Hepatocyte (in vitro differentiated cells): ENCODE measurements at regions not wholly inside any gene's neighbourhood (a gene's known extent, or its start where the extent isn't known, plus 50 kb on each side); places are given as distances from the start of the nearest gene placed in this dataset.

ENCODE experiments used
- DNase-seq: peaks from one replicate; pipeline ENCODE4 v3.0.0-alpha.2; 2016; ENCODE audit warnings: low spot score
- H2AFZ ChIP-seq: fragments of 200-600 bp; sonication (generic); 2 replicates; pipeline ENCODE4 v1.6.0; 2016; ENCODE audit warnings: antibody characterized with exemption, mild to moderate bottlenecking
- H3K27ac ChIP-seq: fragments of 200-600 bp; sonication (generic); 2 replicates; pipeline ENCODE4 v1.5.1; 2016; ENCODE audit warnings: mild to moderate bottlenecking
- H3K27me3 ChIP-seq: fragments of 200-600 bp; sonication (generic); 2 replicates; pipeline ENCODE4 v1.6.1; 2016
- H3K36me3 ChIP-seq: fragments of 200-600 bp; sonication (generic); replicated peaks from 2 replicates; pipeline ENCODE4 v1.5.1; 2016; ENCODE audit warnings: low read depth; ENCODE audit not compliant: insufficient read depth
- H3K4me1 ChIP-seq: fragments of 200-600 bp; sonication (generic); 2 replicates; pipeline ENCODE4 v1.5.1; 2016; ENCODE audit warnings: mild to moderate bottlenecking, moderate library complexity; ENCODE audit not compliant: insufficient read depth
- H3K4me2 ChIP-seq: fragments of 200-600 bp; sonication (generic); 2 replicates; pipeline ENCODE4 v1.6.0; 2016
- H3K4me3 ChIP-seq: fragments of 200-600 bp; sonication (generic); 2 replicates; pipeline ENCODE4 v1.5.1; 2016; ENCODE audit warnings: mild to moderate bottlenecking
- H3K79me2 ChIP-seq: fragments of 200-600 bp; sonication (generic); 2 replicates; pipeline ENCODE4 v1.6.0; 2017; ENCODE audit warnings: mild to moderate bottlenecking
- H3K9me2 ChIP-seq: fragments of 200-600 bp; sonication (generic); replicated peaks from 2 replicates; pipeline ENCODE4 v1.6.0; 2017; ENCODE audit warnings: mild to moderate bottlenecking; ENCODE audit not compliant: insufficient read depth
- H3K9me3 ChIP-seq: fragments of 200-600 bp; sonication (generic); 2 replicates; pipeline ENCODE4 v1.5.1; 2016; ENCODE audit warnings: low read depth, mild to moderate bottlenecking
- H4K20me1 ChIP-seq: fragments of 200-600 bp; sonication (generic); 2 replicates; pipeline ENCODE4 v1.6.0; 2016; ENCODE audit warnings: mild to moderate bottlenecking; ENCODE audit not compliant: insufficient read depth, poor library complexity, severe bottlenecking
- EZH2 ChIP-seq: fragments of 200-600 bp; sonication (generic); IDR thresholded peaks from 2 replicates; pipeline ENCODE4 v1.6.1; 2016; ENCODE audit warnings: antibody characterized with exemption, mild to moderate bottlenecking, borderline replicate concordance
- EZH2phosphoT487 ChIP-seq: fragments of 200-600 bp; sonication (generic); IDR thresholded peaks from one replicate; pipeline ENCODE4 v1.6.1; 2018; ENCODE audit warnings: antibody characterized with exemption, mild to moderate bottlenecking, low read depth, moderate library complexity; ENCODE audit not compliant: unreplicated experiment, severe bottlenecking
- WGBS: methylation state at CpG from one replicate; pipeline ENCODE4 v1.1.6; 2016; ENCODE audit warnings: low lambda C conversion rate; ENCODE audit errors: missing lambda C conversion rate; 5-methylcytosine and 5-hydroxymethylcytosine counted together
- TF ChIP-seq, protein P1 (sequence below): fragments of 200-600 bp; sonication (generic); IDR thresholded peaks from 2 replicates; pipeline ENCODE4 v1.5.1; 2016; ENCODE audit warnings: antibody characterized with exemption, mild to moderate bottlenecking; ENCODE audit not compliant: poor library complexity

DNA sequence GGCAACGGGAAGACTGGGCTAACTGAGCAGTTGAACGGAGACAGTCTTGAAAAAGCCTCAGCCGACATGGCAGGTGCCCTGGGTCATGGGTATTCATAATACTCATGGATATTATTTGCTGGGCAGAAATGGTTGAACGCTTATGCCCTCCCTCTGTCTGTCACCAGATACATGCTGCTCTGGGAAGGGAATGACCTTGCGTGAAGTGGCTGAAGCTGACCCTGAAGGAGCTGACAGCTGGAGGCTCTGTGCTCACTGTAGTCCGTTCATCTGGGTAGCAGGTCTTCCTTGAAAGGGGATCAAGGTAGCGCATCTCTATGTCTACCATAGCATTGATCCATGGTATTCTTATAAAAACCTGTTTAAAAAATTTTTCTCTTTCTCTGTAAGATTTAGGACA is 390.7 kb downstream of the PDCD6IP start:
- Histone ChIP-seq H3K27ac (no peak overlapping the region), H3K9me3 (no peaks in the 10 kb centered on the region), H3K4me3 (no peak overlapping the region), H3K27me3 (no peaks in the 10 kb centered on the region), H3K79me2 (no peaks in the 10 kb centered on the region), H3K9me2 (no peaks in the 10 kb centered on the region), H4K20me1 (no peaks in the 10 kb centered on the region), H3K36me3 (no peaks in the 10 kb centered on the region), H3K4me1 (peaks cover under 1% of the 10 kb centered on the region), H2AFZ (no peak overlapping the region), H3K4me2 (no peak overlapping the region)
- no peak for TF ChIP-seq EZH2
- TF ChIP-seq, protein P1, sequence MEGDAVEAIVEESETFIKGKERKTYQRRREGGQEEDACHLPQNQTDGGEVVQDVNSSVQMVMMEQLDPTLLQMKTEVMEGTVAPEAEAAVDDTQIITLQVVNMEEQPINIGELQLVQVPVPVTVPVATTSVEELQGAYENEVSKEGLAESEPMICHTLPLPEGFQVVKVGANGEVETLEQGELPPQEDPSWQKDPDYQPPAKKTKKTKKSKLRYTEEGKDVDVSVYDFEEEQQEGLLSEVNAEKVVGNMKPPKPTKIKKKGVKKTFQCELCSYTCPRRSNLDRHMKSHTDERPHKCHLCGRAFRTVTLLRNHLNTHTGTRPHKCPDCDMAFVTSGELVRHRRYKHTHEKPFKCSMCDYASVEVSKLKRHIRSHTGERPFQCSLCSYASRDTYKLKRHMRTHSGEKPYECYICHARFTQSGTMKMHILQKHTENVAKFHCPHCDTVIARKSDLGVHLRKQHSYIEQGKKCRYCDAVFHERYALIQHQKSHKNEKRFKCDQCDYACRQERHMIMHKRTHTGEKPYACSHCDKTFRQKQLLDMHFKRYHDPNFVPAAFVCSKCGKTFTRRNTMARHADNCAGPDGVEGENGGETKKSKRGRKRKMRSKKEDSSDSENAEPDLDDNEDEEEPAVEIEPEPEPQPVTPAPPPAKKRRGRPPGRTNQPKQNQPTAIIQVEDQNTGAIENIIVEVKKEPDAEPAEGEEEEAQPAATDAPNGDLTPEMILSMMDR: no peak
- no peak for TF ChIP-seq EZH2phosphoT487
- WGBS: 93% methylated on average over 7 of the region's 7 CpGs
- DNase-seq: no peak

GRCh38 chr3:34196914-34197313 is 398.5 kb downstream of the PDCD6IP start:
- Histone ChIP-seq H3K4me3 (no peak overlapping the region), H3K27me3 (no peaks in the 10 kb centered on the region), H3K4me1 (no peaks in the 10 kb centered on the region), H3K4me2 (no peak overlapping the region), H3K27ac (no peak overlapping the region), H3K36me3 (no peaks in the 10 kb centered on the region), H3K79me2 (no peaks in the 10 kb centered on the region), H2AFZ (no peak overlapping the region), H3K9me2 (no peaks in the 10 kb centered on the region), H3K9me3 (no peaks in the 10 kb centered on the region), H4K20me1 (no peaks in the 10 kb centered on the region)
- no peak for DNase-seq
- TF ChIP-seq EZH2phosphoT487 (no peak), EZH2 (no peak)
- TF ChIP-seq, protein P1: no peak
- 100% methylated on average over 2 of the region's 2 CpGs for WGBS

DNA sequence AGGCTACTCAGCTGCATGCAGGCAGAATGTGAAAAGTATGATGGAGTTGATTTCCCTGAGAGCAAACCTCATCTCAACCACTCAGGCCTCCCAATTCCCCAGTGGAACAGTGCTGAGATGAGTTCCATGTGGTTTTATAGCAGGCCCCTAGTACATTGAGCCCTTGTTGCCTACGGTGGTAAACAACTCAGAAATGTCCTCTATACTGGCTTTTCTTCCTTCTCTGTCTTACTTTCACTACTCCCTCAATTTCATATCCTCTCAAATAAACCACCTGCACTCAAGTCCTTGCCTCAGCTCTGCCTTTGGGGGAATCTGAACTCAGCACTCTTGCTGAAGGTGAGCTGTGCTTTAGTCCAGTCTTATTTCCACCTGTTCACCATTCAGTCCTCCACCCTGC is 399.9 kb downstream of the PDCD6IP start:
- Histone ChIP-seq H3K4me1 (peaks cover 5% of the 10 kb centered on the region), H3K9me2 (no peaks in the 10 kb centered on the region), H3K4me3 (no peak overlapping the region), H4K20me1 (no peaks in the 10 kb centered on the region), H3K79me2 (no peaks in the 10 kb centered on the region), H3K27ac (no peak overlapping the region), H3K4me2 (no peak overlapping the region), H3K36me3 (no peaks in the 10 kb centered on the region), H2AFZ (no peak overlapping the region), H3K27me3 (no peaks in the 10 kb centered on the region), H3K9me3 (no peaks in the 10 kb centered on the region)
- no peak for DNase-seq
- TF ChIP-seq EZH2 (no peak), EZH2phosphoT487 (no peak)
- TF ChIP-seq, protein P1: no peak
- WGBS: 93% methylated on average over 1 of the region's 1 CpG

GRCh38 chr3:34200576-34200975 is 402.1 kb downstream of the PDCD6IP start:
- Histone ChIP-seq H3K4me3 (no peak overlapping the region), H3K4me1 (peaks cover 8% of the 10 kb centered on the region), H4K20me1 (no peaks in the 10 kb centered on the region), H3K9me2 (no peaks in the 10 kb centered on the region), H3K9me3 (no peaks in the 10 kb centered on the region), H2AFZ (no peak overlapping the region), H3K27me3 (no peaks in the 10 kb centered on the region), H3K27ac (no peak overlapping the region), H3K36me3 (no peaks in the 10 kb centered on the region), H3K4me2 (no peak overlapping the region), H3K79me2 (no peaks in the 10 kb centered on the region)
- no peak for DNase-seq
- WGBS: 78% methylated on average over 1 of the region's 1 CpG
- TF ChIP-seq, protein P1: no peak
